ENCODE measurements at regions not wholly inside any gene's neighbourhood (a gene's known extent, or its start where the extent isn't known, plus 50 kb on each side); places are given as distances from the start of the nearest gene placed in this dataset.

GRCh38 chr4:36676139-36677050 lies 395.0 kb downstream of the DTHD1 start:
- no peak for TF ChIP-seq EP300 (IDR thresholded peaks at IDR 0.05)
- TF ChIP-seq, protein P1, sequence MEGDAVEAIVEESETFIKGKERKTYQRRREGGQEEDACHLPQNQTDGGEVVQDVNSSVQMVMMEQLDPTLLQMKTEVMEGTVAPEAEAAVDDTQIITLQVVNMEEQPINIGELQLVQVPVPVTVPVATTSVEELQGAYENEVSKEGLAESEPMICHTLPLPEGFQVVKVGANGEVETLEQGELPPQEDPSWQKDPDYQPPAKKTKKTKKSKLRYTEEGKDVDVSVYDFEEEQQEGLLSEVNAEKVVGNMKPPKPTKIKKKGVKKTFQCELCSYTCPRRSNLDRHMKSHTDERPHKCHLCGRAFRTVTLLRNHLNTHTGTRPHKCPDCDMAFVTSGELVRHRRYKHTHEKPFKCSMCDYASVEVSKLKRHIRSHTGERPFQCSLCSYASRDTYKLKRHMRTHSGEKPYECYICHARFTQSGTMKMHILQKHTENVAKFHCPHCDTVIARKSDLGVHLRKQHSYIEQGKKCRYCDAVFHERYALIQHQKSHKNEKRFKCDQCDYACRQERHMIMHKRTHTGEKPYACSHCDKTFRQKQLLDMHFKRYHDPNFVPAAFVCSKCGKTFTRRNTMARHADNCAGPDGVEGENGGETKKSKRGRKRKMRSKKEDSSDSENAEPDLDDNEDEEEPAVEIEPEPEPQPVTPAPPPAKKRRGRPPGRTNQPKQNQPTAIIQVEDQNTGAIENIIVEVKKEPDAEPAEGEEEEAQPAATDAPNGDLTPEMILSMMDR (IDR thresholded peaks at IDR 0.05): no peak
